ENCODE measurements at regions not wholly inside any gene's neighbourhood (a gene's known extent, or its start where the extent isn't known, plus 50 kb on each side); places are given as distances from the start of the nearest gene placed in this dataset.

DNA sequence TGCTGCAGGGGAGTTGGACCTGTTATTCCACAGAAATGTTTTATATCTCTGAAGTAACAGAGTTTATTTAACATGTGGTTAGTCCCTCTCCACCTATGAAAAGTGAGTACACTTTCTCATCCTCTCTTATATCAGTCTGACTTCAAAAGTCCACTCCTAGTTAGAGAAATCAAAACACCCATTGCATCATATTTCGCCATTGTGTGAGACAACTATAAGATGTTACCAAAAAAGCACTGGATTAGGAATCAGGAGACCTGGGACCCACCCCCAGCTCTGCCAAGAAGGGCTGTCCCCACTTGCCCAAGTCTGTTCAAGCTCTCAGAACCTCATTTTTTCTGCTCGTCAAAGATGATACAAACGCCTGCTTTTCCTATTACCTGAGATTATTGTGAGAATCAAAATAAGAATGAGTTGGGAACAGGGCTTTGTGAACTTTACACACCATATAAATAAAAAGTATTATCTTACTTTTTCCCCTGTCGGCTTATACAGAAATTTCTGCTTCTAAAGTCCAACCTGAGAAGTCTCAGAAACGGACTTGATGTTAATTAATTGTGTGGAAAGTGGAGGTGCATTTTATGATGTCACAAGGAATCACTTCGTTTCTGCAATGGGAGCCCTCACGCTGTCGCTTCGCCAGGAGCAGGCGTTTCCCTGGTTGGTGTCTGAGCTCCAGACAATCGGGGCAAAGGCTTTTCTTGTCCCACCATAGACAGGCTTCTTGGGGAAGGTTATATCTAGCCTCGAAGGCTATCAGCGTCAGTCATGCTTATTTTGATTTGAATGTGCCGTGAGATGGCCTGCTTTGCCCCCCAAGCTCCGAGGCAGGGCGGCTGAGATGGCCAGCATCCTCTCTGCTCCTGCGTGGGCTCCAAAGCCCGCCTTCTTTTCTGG, 89.6 kb upstream of the ZNF516 start:
- TF ChIP-seq CTCF (IDR thresholded peaks at IDR 0.05) (no peak), ZFX (IDR thresholded peaks at IDR 0.05; ENCODE audit: borderline replicate concordance) (no peak)
